T-helper 2 cell (primary cell): ENCODE measurements at regions not wholly inside any gene's neighbourhood (a gene's known extent, or its start where the extent isn't known, plus 50 kb on each side); places are given as distances from the start of the nearest gene placed in this dataset.

Experiments used
- DNase-seq, 5 experiments: peaks; one replicate each; pipeline versions ENCODE4 v3.0.0 to v3.0.0-alpha.2; 2012 to 2022

GRCh38 chr16:17633181-17633951 lies 162.6 kb upstream of the XYLT1 start:
- DNase-seq: no peak

GRCh38 chr16:17632667-17633066 lies 161.9 kb upstream of the XYLT1 start:
- no peak for DNase-seq

GRCh38 chr16:17629936-17630335 lies 159.2 kb upstream of the XYLT1 start:
- no peak for DNase-seq

GRCh38 chr16:17628983-17629382 lies 158.2 kb upstream of the XYLT1 start:
- no peak for DNase-seq

- DNase-seq: no peak
Observed at GRCh38 chr16:17622366-17622765, 151.6 kb upstream of the XYLT1 start.

- DNase-seq: no peak
Observed at GRCh38 chr16:17619261-17619660, 148.5 kb upstream of the XYLT1 start.

GRCh38 chr16:17617021-17617552 lies 146.3 kb upstream of the XYLT1 start:
- no peak for DNase-seq

- no peak for DNase-seq
Observed at GRCh38 chr16:17612336-17612735, 141.6 kb upstream of the XYLT1 start.

- no peak for DNase-seq
Observed at GRCh38 chr16:17607609-17608008, 136.8 kb upstream of the XYLT1 start.

GRCh38 chr16:17607075-17607509 lies 136.3 kb upstream of the XYLT1 start:
- DNase-seq: peak in 1 of 5 experiments; percentile 24

GRCh38 chr16:17606460-17606859 lies 135.7 kb upstream of the XYLT1 start:
- DNase-seq: no peak

- no peak for DNase-seq
Observed at GRCh38 chr16:17605784-17606183, 135.0 kb upstream of the XYLT1 start.

- DNase-seq: no peak
Observed at GRCh38 chr16:17603626-17604025, 132.9 kb upstream of the XYLT1 start.

- DNase-seq: peak in 2 of 5 experiments; percentile 13 to 43
Observed at GRCh38 chr16:17602678-17603077, 131.9 kb upstream of the XYLT1 start.

- no peak for DNase-seq
Observed at GRCh38 chr16:17598968-17599367, 128.2 kb upstream of the XYLT1 start.

GRCh38 chr16:17591655-17592405 lies 121.1 kb upstream of the XYLT1 start:
- peak in 2 of 5 experiments; percentile 63 to 76 for DNase-seq

GRCh38 chr16:17590711-17591654 lies 120.2 kb upstream of the XYLT1 start:
- peak in 3 of 5 experiments; percentile 2 to 90 (median 72) for DNase-seq

- no peak for DNase-seq
Observed at GRCh38 chr16:17589898-17590297, 119.1 kb upstream of the XYLT1 start.

GRCh38 chr16:17585449-17586074 lies 114.8 kb upstream of the XYLT1 start:
- no peak for DNase-seq

GRCh38 chr16:17578981-17579874 lies 108.5 kb upstream of the XYLT1 start:
- peak in 3 of 5 experiments; percentile 22 to 55 (median 34) for DNase-seq

- DNase-seq: no peak
Observed at GRCh38 chr16:17574256-17574655, 103.5 kb upstream of the XYLT1 start.
